Peyer's patch (tissue), 4 donors: ENCODE measurements at regions not wholly inside any gene's neighbourhood (a gene's known extent, or its start where the extent isn't known, plus 50 kb on each side); places are given as distances from the start of the nearest gene placed in this dataset.

Experiments
- DNase-seq, 3 donors: peaks; one replicate each; pipeline ENCODE4 v3.0.0-alpha.2; 2017 to 2019
- H3K27ac ChIP-seq, 4 donors: fragments of 200-600 bp; sonication (generic); one replicate each; pipeline ENCODE4 v1.5.1; 2016 to 2019
- H3K27me3 ChIP-seq, 2 donors: fragments of 200-600 bp; sonication (generic); one replicate each; pipeline ENCODE4 v1.5.1; 2019
- H3K36me3 ChIP-seq, 3 donors: fragments of 200-600 bp; sonication (generic); one replicate each; pipeline ENCODE4 v1.5.1; 2016 to 2019
- H3K4me1 ChIP-seq, 4 donors: fragments of 200-600 bp; sonication (generic); one replicate each; pipeline ENCODE4 v1.5.1; 2016 to 2019
- H3K4me3 ChIP-seq, 4 donors: fragments of 200-600 bp; sonication (generic); 1 replicate in 3 of 4; 2 replicates in 1 of 4; pipeline ENCODE4 v1.5.1; 2016 to 2019; ENCODE audit warnings: mild to moderate bottlenecking in 1 of 4
- H3K9me3 ChIP-seq, 4 donors: fragments of 200-600 bp; sonication (generic); one replicate each; pipeline ENCODE4 v1.5.1; 2016 to 2019; ENCODE audit warnings: mild to moderate bottlenecking in 1 of 4
- POLR2A ChIP-seq, 2 donors: fragments of 450-650 bp; IDR thresholded peaks; one replicate each; pipeline ENCODE4 v1.5.1; 2017; ENCODE audit warnings: antibody characterized with exemption in 2 of 2, mild to moderate bottlenecking in 2 of 2, moderate library complexity in 2 of 2
- TF ChIP-seq, protein P1 (sequence below), 6 experiments: fragments of 450-650 bp in 4 of 6; fragments of 200-600 bp in 2 of 6; sonication (generic) in 1 of 6; IDR thresholded peaks; one replicate each; pipeline ENCODE4 v1.5.1; 2017 to 2019; ENCODE audit warnings: antibody characterized with exemption in 6 of 6, mild to moderate bottlenecking in 3 of 6, moderate library complexity in 1 of 6

DNA sequence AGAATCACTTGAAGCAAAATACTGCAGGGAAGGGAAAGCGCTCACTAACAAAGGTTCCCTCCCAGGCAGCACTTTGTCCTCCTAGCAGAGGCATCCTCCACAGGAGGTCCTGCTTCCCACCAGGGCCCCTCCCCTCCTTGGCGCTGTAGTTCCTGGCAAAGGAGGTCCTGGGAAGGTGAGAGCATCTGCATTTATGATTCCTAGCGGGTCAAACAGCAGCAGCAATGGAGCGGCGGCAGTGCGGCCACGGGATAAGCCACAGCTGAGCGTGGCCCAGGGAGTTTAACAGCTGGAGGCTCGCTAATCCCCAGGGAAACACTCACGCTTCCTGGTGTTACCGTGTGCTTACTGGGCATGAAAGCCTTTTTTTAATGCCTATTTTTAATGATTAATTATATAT lies 185.8 kb downstream of the TTLL2 start:
- H3K4me3 ChIP-seq, result no peak overlapping the region
- no peaks in the 10 kb centered on the region for H3K36me3 ChIP-seq
- H3K4me1 ChIP-seq, result peaks cover 0 to 4% (median 0%) of the 10 kb centered on the region in 4 donors
- no peaks in the 10 kb centered on the region for H3K27me3 ChIP-seq
- no peak for TF ChIP-seq POLR2A (IDR thresholded peaks at IDR 0.05)
- TF ChIP-seq, protein P1, sequence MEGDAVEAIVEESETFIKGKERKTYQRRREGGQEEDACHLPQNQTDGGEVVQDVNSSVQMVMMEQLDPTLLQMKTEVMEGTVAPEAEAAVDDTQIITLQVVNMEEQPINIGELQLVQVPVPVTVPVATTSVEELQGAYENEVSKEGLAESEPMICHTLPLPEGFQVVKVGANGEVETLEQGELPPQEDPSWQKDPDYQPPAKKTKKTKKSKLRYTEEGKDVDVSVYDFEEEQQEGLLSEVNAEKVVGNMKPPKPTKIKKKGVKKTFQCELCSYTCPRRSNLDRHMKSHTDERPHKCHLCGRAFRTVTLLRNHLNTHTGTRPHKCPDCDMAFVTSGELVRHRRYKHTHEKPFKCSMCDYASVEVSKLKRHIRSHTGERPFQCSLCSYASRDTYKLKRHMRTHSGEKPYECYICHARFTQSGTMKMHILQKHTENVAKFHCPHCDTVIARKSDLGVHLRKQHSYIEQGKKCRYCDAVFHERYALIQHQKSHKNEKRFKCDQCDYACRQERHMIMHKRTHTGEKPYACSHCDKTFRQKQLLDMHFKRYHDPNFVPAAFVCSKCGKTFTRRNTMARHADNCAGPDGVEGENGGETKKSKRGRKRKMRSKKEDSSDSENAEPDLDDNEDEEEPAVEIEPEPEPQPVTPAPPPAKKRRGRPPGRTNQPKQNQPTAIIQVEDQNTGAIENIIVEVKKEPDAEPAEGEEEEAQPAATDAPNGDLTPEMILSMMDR (IDR thresholded peaks at IDR 0.05), result no peak
- H3K27ac ChIP-seq, result no peak overlapping the region
- DNase-seq, result no peak
- H3K9me3 ChIP-seq, result no peaks in the 10 kb centered on the region

DNA sequence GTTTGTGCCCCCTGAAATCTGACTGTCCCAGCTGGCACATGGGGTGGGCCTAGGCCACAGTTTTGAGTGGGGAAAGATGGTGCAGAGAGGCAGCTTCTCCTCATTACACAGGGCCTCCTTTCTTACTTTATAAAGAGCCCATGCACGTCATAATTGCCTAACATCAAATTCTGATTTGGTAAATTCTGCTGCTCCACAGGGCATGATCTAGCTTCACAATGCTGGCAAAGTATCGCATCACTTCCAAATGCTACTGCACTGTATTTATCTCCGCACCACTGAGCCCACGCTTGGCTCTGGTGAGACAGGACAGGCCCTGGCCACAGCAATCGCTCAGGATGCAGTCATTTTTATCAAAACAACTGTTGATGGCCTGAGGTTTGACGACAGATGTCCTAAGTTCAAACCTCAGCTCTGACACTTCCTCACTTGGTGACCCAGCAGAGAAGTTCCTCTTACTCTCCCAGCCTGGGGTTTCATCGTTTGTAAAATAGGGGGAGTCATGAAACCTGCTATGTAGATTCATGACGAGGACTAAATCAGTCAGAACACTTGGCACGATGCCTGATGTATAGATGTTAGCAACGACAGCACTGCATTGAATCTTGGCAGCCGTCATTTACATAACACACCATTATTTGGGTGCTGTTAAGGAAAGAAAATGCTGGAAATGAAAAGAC lies 187.9 kb downstream of the TTLL2 start:
- H3K36me3 ChIP-seq, result no peaks in the 10 kb centered on the region
- no peak overlapping the region for H3K27ac ChIP-seq
- H3K9me3 ChIP-seq, result no peaks in the 10 kb centered on the region
- H3K4me1 ChIP-seq, result no peaks in the 10 kb centered on the region
- no peak for TF ChIP-seq POLR2A (IDR thresholded peaks at IDR 0.05)
- TF ChIP-seq, protein P1 (IDR thresholded peaks at IDR 0.05), result no peak
- H3K4me3 ChIP-seq, result no peak overlapping the region
- H3K27me3 ChIP-seq, result no peaks in the 10 kb centered on the region
- DNase-seq, result no peak

DNA sequence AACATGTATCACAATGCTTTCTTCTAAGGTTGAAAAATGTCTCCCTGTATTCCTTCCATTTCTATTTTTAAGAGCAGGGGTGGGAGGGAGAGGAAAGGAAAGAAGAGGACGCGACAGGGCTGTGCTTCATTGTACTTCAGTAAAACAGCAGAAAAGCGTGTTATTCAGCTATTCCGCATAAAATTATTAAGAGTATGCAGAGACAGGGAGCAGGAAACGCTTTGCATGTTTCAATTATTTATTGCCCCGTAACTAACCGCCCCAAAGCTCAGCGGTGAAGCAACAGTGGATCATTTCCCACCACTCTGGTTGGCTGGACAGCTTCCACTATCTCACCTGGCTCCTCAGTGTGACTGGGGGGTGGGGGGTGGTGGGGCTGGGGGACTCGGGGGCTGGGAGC lies 188.9 kb downstream of the TTLL2 start:
- TF ChIP-seq POLR2A (IDR thresholded peaks at IDR 0.05), result no peak
- TF ChIP-seq, protein P1 (IDR thresholded peaks at IDR 0.05), result no peak
- Histone ChIP-seq H3K4me3 (no peak overlapping the region), H3K27ac (no peak overlapping the region), H3K36me3 (no peaks in the 10 kb centered on the region), H3K9me3 (no peaks in the 10 kb centered on the region), H3K27me3 (no peaks in the 10 kb centered on the region), H3K4me1 (no peaks in the 10 kb centered on the region)
- no peak for DNase-seq

DNA sequence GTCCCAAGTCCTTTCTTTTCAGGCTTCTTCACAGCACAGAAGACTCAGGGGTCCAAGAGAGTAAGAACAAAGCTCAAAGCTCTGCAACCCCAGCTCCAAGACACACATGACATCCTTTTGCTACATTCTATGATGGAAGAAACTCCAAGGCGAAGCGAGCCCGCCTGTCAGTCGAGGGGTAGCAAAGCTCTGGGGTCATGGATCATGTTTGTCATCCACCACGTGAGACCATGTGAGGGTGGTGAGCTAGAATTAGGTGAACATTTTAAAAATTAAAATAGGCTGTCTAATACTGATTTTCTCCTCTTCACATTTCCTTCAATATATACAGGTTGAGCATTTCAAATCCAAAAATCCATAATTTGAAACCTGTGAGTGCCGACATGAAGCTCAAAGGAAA lies 189.6 kb downstream of the TTLL2 start:
- no peak for DNase-seq
- Histone ChIP-seq H3K27ac (no peak overlapping the region), H3K4me1 (no peaks in the 10 kb centered on the region), H3K36me3 (no peaks in the 10 kb centered on the region), H3K9me3 (no peaks in the 10 kb centered on the region), H3K27me3 (no peaks in the 10 kb centered on the region), H3K4me3 (no peak overlapping the region)
- TF ChIP-seq, protein P1 (IDR thresholded peaks at IDR 0.05), result no peak
- no peak for TF ChIP-seq POLR2A (IDR thresholded peaks at IDR 0.05)

DNA sequence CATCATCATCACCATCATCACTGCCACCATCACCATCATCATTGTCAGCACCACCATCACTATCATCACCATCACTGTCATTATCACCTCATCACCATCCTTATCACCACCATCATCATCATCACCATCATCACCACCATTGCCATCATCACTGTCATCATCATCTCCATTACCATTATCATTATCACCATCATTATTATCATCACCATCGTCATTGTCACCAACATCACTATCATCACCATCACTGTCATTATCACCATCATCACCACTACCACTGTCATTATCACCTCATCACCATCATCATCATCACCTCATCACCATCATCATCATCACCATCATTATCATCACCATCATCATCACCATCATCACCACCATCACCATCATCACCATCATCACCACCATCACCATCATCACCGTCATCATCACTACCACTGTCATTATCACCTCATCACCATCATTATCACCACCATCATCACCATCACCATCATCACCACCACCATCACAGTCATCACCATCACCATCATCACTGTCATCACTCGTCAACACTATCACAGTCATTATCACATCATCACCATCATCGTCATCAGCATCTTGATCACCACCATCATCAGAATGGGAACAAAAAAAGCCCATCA lies 191.1 kb downstream of the TTLL2 start:
- no peak for TF ChIP-seq POLR2A (IDR thresholded peaks at IDR 0.05)
- TF ChIP-seq, protein P1 (IDR thresholded peaks at IDR 0.05), result no peak
- Histone ChIP-seq H3K4me3 (no peak overlapping the region), H3K4me1 (no peaks in the 10 kb centered on the region), H3K27me3 (no peaks in the 10 kb centered on the region), H3K36me3 (no peaks in the 10 kb centered on the region), H3K27ac (no peak overlapping the region), H3K9me3 (no peaks in the 10 kb centered on the region)
- DNase-seq, result no peak
